Smooth muscle cell (in vitro differentiated cells): ENCODE measurements at regions not wholly inside any gene's neighbourhood (a gene's known extent, or its start where the extent isn't known, plus 50 kb on each side); places are given as distances from the start of the nearest gene placed in this dataset.

Experiments used
- DNase-seq: peaks from one replicate; lab custom pipeline; 2025; ENCODE audit not compliant: unreplicated experiment; lab: John Stamatoyannopoulos, UW
- H2AFZ ChIP-seq: fragments of 200-600 bp; sonication (generic); 2 replicates; pipeline ENCODE4 v1.6.0; 2016; ENCODE audit warnings: antibody characterized with exemption, low read depth, mild to moderate bottlenecking
- H3F3A ChIP-seq: fragments of 200-600 bp; sonication (generic); 2 replicates; pipeline ENCODE4 v1.6.0; 2017; ENCODE audit warnings: antibody characterized with exemption, low read depth
- H3K27ac ChIP-seq: fragments of 200-600 bp; sonication (generic); 2 replicates; pipeline ENCODE4 v1.5.1; 2016; ENCODE audit warnings: low read depth, mild to moderate bottlenecking
- H3K27me3 ChIP-seq: fragments of 200-600 bp; sonication (generic); 2 replicates; pipeline ENCODE4 v1.6.1; 2016; ENCODE audit warnings: low read depth, mild to moderate bottlenecking
- H3K36me3 ChIP-seq: fragments of 200-600 bp; sonication (generic); 2 replicates; pipeline ENCODE4 v1.5.1; 2016; ENCODE audit warnings: low read depth
- H3K4me1 ChIP-seq: fragments of 200-600 bp; sonication (generic); 2 replicates; pipeline ENCODE4 v1.5.1; 2016; ENCODE audit warnings: low read depth
- H3K4me2 ChIP-seq: fragments of 200-600 bp; sonication (generic); 2 replicates; pipeline ENCODE4 v1.6.0; 2016; ENCODE audit warnings: mild to moderate bottlenecking
- H3K4me3 ChIP-seq: fragments of 200-600 bp; sonication (generic); 2 replicates; pipeline ENCODE4 v1.5.1; 2016; ENCODE audit warnings: mild to moderate bottlenecking
- H3K79me2 ChIP-seq: fragments of 200-600 bp; sonication (generic); 2 replicates; pipeline ENCODE4 v1.6.0; 2016; ENCODE audit warnings: low read depth, mild to moderate bottlenecking
- H3K9ac ChIP-seq: fragments of 200-600 bp; sonication (generic); 2 replicates; pipeline ENCODE4 v1.6.0; 2016; ENCODE audit warnings: low read depth
- H3K9me3 ChIP-seq: fragments of 200-600 bp; sonication (generic); replicated peaks from 2 replicates; pipeline ENCODE4 v1.5.1; 2016; ENCODE audit warnings: low read depth
- H4K20me1 ChIP-seq: fragments of 200-600 bp; sonication (generic); 2 replicates; pipeline ENCODE4 v1.6.0; 2016; ENCODE audit warnings: low read depth
- WGBS: methylation state at CpG from one replicate; pipeline ENCODE4 v1.1.7; 2016; ENCODE audit warnings: low lambda C conversion rate; 5-methylcytosine and 5-hydroxymethylcytosine counted together
- TF ChIP-seq, protein P1 (sequence below): fragments of 200-600 bp; sonication (generic); IDR thresholded peaks from 2 replicates; pipeline ENCODE4 v1.5.1; 2017; ENCODE audit warnings: borderline replicate concordance, mild to moderate bottlenecking, antibody characterized with exemption; ENCODE audit not compliant: insufficient read depth, poor library complexity, severe bottlenecking

DNA sequence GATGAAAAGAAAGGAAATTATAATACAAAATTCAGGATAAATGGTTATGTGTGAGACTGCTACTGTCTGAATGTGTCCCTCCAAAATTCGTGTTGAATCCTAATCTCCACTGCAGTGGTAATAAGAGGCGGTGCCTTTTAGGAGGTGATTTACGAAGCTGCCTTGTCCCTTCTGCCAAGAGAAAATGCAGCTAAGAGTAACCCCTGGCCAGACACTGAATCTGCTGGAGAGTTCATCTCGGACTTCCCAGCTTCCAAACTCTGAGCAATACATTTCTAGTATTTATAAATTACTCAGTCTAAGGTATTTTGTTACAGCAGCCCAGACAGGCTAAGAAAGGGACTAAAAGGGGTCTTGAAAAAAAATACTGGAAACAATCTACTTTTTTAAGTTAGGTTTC is 152.6 kb downstream of the KLF12 start:
- 59% methylated on average over 4 of the region's 4 CpGs for WGBS
- H4K20me1 ChIP-seq = peaks cover 2% of the 10 kb centered on the region
- H3K9me3 ChIP-seq = no peaks in the 10 kb centered on the region
- no peak overlapping the region for H3K4me2 ChIP-seq
- no peak overlapping the region for H3K27ac ChIP-seq
- no peaks in the 10 kb centered on the region for H3K27me3 ChIP-seq
- no peaks in the 10 kb centered on the region for H3F3A ChIP-seq
- no peak overlapping the region for H3K4me3 ChIP-seq
- no peaks in the 10 kb centered on the region for H3K79me2 ChIP-seq
- H2AFZ ChIP-seq = no peak overlapping the region
- DNase-seq = no peak
- H3K36me3 ChIP-seq = no peaks in the 10 kb centered on the region
- TF ChIP-seq, protein P1, sequence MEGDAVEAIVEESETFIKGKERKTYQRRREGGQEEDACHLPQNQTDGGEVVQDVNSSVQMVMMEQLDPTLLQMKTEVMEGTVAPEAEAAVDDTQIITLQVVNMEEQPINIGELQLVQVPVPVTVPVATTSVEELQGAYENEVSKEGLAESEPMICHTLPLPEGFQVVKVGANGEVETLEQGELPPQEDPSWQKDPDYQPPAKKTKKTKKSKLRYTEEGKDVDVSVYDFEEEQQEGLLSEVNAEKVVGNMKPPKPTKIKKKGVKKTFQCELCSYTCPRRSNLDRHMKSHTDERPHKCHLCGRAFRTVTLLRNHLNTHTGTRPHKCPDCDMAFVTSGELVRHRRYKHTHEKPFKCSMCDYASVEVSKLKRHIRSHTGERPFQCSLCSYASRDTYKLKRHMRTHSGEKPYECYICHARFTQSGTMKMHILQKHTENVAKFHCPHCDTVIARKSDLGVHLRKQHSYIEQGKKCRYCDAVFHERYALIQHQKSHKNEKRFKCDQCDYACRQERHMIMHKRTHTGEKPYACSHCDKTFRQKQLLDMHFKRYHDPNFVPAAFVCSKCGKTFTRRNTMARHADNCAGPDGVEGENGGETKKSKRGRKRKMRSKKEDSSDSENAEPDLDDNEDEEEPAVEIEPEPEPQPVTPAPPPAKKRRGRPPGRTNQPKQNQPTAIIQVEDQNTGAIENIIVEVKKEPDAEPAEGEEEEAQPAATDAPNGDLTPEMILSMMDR = no peak
- no peak overlapping the region for H3K9ac ChIP-seq
- peaks cover 12% of the 10 kb centered on the region for H3K4me1 ChIP-seq

DNA sequence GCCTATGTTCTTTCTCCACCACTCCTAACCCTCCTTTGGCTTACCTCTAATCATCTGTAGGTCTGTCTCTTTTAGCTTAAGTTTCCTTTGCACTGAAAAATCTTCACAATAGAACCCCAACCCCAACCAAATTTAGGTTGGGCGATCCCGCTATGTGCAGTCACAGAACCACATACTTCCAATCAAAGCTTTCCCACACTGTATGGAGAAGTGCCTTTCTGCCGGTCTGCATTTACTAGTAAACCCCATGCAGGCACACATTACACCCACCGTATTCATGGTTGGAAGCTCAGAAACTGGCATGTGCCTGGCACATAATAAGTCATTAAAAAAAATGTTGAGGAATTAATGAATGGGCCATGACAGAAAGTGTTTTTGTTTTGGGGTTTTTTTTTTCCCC is 158.4 kb downstream of the KLF12 start:
- Histone ChIP-seq H3K79me2 (no peaks in the 10 kb centered on the region), H2AFZ (no peak overlapping the region), H3K4me2 (no peak overlapping the region), H4K20me1 (no peaks in the 10 kb centered on the region), H3K36me3 (no peaks in the 10 kb centered on the region), H3K9me3 (no peaks in the 10 kb centered on the region), H3K27ac (no peak overlapping the region), H3F3A (no peaks in the 10 kb centered on the region), H3K27me3 (no peaks in the 10 kb centered on the region), H3K4me3 (no peak overlapping the region), H3K9ac (no peak overlapping the region), H3K4me1 (no peaks in the 10 kb centered on the region)
- WGBS = 93% methylated on average over 4 of the region's 4 CpGs
- DNase-seq = no peak
- TF ChIP-seq, protein P1 = no peak

DNA sequence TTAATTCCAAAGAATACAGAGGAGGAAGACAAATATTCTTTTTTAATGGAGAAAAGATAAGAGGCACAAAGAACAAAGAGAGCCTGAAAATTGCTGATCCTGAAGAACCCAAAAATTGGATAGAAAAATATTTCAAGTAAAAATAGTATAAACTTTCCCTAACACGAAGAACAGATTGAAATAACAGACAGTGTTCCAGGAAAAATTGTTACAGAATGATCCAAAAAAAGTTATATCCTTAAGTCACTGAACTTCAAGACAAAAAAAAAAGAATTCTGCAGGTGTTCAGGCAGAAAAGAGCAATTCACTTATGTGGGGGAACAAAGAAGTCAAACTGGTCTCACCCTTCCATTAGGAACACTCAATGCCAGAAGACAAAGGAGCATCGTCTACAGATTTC is 160.2 kb downstream of the KLF12 start:
- DNase-seq = no peak
- Histone ChIP-seq H3K4me2 (no peak overlapping the region), H3K27ac (no peak overlapping the region), H3K4me1 (no peaks in the 10 kb centered on the region), H3K4me3 (no peak overlapping the region), H3F3A (no peaks in the 10 kb centered on the region), H3K27me3 (no peaks in the 10 kb centered on the region), H3K79me2 (no peaks in the 10 kb centered on the region), H3K9ac (no peak overlapping the region), H3K9me3 (no peaks in the 10 kb centered on the region), H4K20me1 (no peaks in the 10 kb centered on the region), H2AFZ (no peak overlapping the region), H3K36me3 (no peaks in the 10 kb centered on the region)
- WGBS = 96% methylated on average over 2 of the region's 2 CpGs
- TF ChIP-seq, protein P1 = no peak

DNA sequence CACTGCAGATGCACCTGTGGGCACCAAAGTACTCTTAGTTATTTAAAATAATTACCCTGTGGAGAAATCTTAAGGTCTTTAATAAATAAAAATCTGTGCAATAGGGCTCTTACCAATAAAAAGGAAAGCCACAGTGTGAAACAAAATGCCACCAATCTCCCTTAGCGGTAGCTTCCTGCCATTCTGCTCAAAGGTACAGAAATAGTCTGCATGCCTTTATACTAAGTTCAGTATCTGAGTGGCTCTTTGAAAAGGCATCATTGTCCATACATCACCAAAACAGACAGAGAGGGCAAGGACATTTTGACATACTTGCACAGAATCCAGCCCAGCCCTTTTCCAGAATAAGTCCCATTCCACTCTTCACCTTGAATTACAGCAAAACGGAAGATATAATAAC is 161.0 kb downstream of the KLF12 start:
- Histone ChIP-seq H4K20me1 (no peaks in the 10 kb centered on the region), H3K27ac (no peak overlapping the region), H3K27me3 (no peaks in the 10 kb centered on the region), H2AFZ (no peak overlapping the region), H3K4me2 (no peak overlapping the region), H3F3A (no peaks in the 10 kb centered on the region), H3K9ac (no peak overlapping the region), H3K4me3 (no peak overlapping the region), H3K9me3 (no peaks in the 10 kb centered on the region), H3K36me3 (no peaks in the 10 kb centered on the region), H3K4me1 (no peaks in the 10 kb centered on the region), H3K79me2 (no peaks in the 10 kb centered on the region)
- 94% methylated on average over 2 of the region's 2 CpGs for WGBS
- no peak for DNase-seq
- TF ChIP-seq, protein P1 = no peak
